Right hindlimb (tissue), 1 donor: ENCODE measurements at regions not wholly inside any gene's neighbourhood (a gene's known extent, or its start where the extent isn't known, plus 50 kb on each side); places are given as distances from the start of the nearest gene placed in this dataset.

Source experiments
- DNase-seq: peaks from one replicate; pipeline ENCODE4 v3.0.0-alpha.2; 2018

GRCh38 chr14:101027291-101027690, 123.8 kb upstream of the RTL1 start:
- DNase-seq = peak; percentile 3

- peak; percentile 19 for DNase-seq
These were observed 124.4 kb upstream of the RTL1 start for GRCh38 chr14:101027966-101028365.

GRCh38 chr14:101028971-101029667, 125.6 kb upstream of the RTL1 start:
- DNase-seq = peak; percentile 4

GRCh38 chr14:101029668-101030290, 126.3 kb upstream of the RTL1 start:
- DNase-seq = peak; percentile 14

- DNase-seq = peak; percentile 12
These were observed 127.1 kb upstream of the RTL1 start for GRCh38 chr14:101030586-101030985.

- peak; percentile 14 for DNase-seq
These were observed 127.7 kb upstream of the RTL1 start for GRCh38 chr14:101031186-101031585.

GRCh38 chr14:101031721-101032120, 128.2 kb upstream of the RTL1 start:
- DNase-seq = peak; percentile 7

- DNase-seq = peak; percentile 11
These were observed 128.9 kb upstream of the RTL1 start for GRCh38 chr14:101032433-101032832.

GRCh38 chr14:101033006-101033405, 129.5 kb upstream of the RTL1 start:
- peak; percentile 10 for DNase-seq

- DNase-seq = peak; percentile 10
These were observed 130.1 kb upstream of the RTL1 start for GRCh38 chr14:101033446-101034165.

GRCh38 chr14:101034986-101035385, 131.5 kb upstream of the RTL1 start:
- peak; percentile 14 for DNase-seq

GRCh38 chr14:101035466-101036225, 132.1 kb upstream of the RTL1 start:
- DNase-seq = peak; percentile 9

GRCh38 chr14:101037021-101037817, 133.7 kb upstream of the RTL1 start:
- peak; percentile 15 for DNase-seq

GRCh38 chr14:101039031-101039754, 135.7 kb upstream of the RTL1 start:
- DNase-seq = no peak

GRCh38 chr14:101039755-101040138, 136.2 kb upstream of the RTL1 start:
- no peak for DNase-seq

GRCh38 chr14:101040538-101041442, 137.3 kb upstream of the RTL1 start:
- DNase-seq = no peak

GRCh38 chr14:101043891-101044290, 140.4 kb upstream of the RTL1 start:
- no peak for DNase-seq

GRCh38 chr14:101044741-101045140, 141.2 kb upstream of the RTL1 start:
- DNase-seq = no peak

- no peak for DNase-seq
These were observed 142.0 kb upstream of the RTL1 start for GRCh38 chr14:101045511-101045910.

- DNase-seq = no peak
These were observed 142.5 kb upstream of the RTL1 start for GRCh38 chr14:101046071-101046470.

GRCh38 chr14:101047326-101047725, 143.8 kb upstream of the RTL1 start:
- DNase-seq = no peak
